ENCODE measurements at regions not wholly inside any gene's neighbourhood (a gene's known extent, or its start where the extent isn't known, plus 50 kb on each side); places are given as distances from the start of the nearest gene placed in this dataset.

DNA sequence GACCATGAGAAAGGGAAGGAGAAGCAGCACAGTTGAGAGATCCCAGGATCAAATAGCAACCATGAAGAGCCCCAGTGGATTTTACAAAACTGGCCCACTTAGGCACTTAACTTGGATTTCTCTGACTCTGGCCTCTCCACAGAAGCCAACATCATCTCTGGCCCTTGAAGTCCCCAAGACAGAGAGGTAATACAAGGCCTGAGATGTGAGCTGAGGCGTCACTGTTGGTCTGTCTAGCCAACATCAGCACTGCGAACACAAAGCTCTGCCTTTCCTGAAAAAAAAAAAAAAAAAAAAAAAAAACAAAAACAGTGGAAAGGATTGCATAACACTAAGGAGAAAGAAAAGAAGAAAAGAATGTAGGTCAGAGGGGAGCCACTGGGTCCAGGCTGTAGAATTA is 378.3 kb downstream of the BRINP1 start:
- TF ChIP-seq, protein P1, sequence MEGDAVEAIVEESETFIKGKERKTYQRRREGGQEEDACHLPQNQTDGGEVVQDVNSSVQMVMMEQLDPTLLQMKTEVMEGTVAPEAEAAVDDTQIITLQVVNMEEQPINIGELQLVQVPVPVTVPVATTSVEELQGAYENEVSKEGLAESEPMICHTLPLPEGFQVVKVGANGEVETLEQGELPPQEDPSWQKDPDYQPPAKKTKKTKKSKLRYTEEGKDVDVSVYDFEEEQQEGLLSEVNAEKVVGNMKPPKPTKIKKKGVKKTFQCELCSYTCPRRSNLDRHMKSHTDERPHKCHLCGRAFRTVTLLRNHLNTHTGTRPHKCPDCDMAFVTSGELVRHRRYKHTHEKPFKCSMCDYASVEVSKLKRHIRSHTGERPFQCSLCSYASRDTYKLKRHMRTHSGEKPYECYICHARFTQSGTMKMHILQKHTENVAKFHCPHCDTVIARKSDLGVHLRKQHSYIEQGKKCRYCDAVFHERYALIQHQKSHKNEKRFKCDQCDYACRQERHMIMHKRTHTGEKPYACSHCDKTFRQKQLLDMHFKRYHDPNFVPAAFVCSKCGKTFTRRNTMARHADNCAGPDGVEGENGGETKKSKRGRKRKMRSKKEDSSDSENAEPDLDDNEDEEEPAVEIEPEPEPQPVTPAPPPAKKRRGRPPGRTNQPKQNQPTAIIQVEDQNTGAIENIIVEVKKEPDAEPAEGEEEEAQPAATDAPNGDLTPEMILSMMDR (IDR thresholded peaks at IDR 0.05) = no peak
- DNase-seq (ENCODE audit: low spot score) = no peak
- ATAC-seq (ENCODE audit: low FRiP score) = no peak

- TF ChIP-seq, protein P1 (IDR thresholded peaks at IDR 0.05) = no peak
- ATAC-seq (ENCODE audit: low FRiP score) = no peak
These were observed 377.6 kb downstream of the BRINP1 start for GRCh38 chr9:118991366-118992285.

GRCh38 chr9:118992813-118993794 is 376.1 kb downstream of the BRINP1 start:
- TF ChIP-seq, protein P1 (IDR thresholded peaks at IDR 0.05) = no peak
- no peak for ATAC-seq (ENCODE audit: low FRiP score)
- DNase-seq (ENCODE audit: low spot score) = no peak

More at GRCh38 chr9:118991366-118992285, 377.6 kb downstream of the BRINP1 start:
- DNase-seq (ENCODE audit: low spot score) = no peak

DNA sequence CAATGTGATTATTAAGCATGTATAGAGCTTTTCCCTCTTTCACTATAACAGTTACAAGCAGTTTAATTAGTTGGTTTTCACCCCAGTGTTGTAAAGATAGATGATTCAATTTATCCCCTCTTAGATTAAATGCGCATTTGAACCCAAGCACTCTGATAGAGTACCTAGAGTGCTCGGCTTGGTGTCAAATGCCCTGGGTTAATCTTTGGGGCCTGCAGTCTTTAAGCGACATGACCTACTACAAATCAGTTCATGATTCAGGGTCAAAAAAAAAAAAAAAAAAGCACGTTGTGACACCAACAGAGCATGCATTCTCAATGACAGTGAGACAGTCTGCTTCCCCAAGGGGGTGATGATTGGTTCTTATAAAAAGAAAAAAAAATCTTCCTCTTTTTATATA is 375.3 kb downstream of the BRINP1 start:
- TF ChIP-seq, protein P1 (IDR thresholded peaks at IDR 0.05) = no peak
- no peak for DNase-seq (ENCODE audit: low spot score)
- ATAC-seq (ENCODE audit: low FRiP score) = no peak

GRCh38 chr9:119002491-119002890 is 366.7 kb downstream of the BRINP1 start:
- TF ChIP-seq, protein P1 (IDR thresholded peaks at IDR 0.05) = no peak
- ATAC-seq (ENCODE audit: low FRiP score) (no peak), DNase-seq (ENCODE audit: low spot score) (no peak)

- DNase-seq (ENCODE audit: low spot score) (no peak), ATAC-seq (ENCODE audit: low FRiP score) (no peak)
- TF ChIP-seq, protein P1 (IDR thresholded peaks at IDR 0.05) = no peak
These were observed 366.0 kb downstream of the BRINP1 start for GRCh38 chr9:119003201-119003611.

Measured in omental fat pad (tissue), 3 donors.